GM12878 (cell line): ENCODE measurements at regions not wholly inside any gene's neighbourhood (a gene's known extent, or its start where the extent isn't known, plus 50 kb on each side); places are given as distances from the start of the nearest gene placed in this dataset.

Source experiments
- ATAC-seq: fragments of 200-7000 bp; cut with Tn5 transposase; 3 replicates; pipeline ENCODE4 v1.9.1; 2020; ENCODE audit warnings: mild to moderate bottlenecking, moderate library complexity
- BruUV-seq: library from RNA; stranded (reverse); fragments of 400-500 nt; replicated peaks from 2 replicates; lab custom pipeline; 2021; lab: Mats Ljungman, UMichigan
- CTCF ChIA-PET: fragments of 300-600 bp; sonication (Branson Sonifier 250); formaldehyde crosslinking; extraction: SDS; loops from one replicate; lab custom pipeline; 2021; ENCODE audit warnings: inconsistent platforms; lab: Yijun Ruan, JAX
- POLR2A ChIA-PET: fragments of 350-600 bp; formaldehyde crosslinking; extraction: SDS; loops from one replicate; lab custom pipeline; 2021; ENCODE audit warnings: inconsistent platforms; lab: Charles Lee
- RAD21 ChIA-PET: fragments of 300-600 bp; sonication (Branson Sonifier 250); formaldehyde crosslinking; loops from one replicate; lab custom pipeline; 2023; ENCODE audit warnings: antibody characterized with exemption; ENCODE audit not compliant: unreplicated experiment; lab: Charles Lee
- SMC1A ChIA-PET: fragments of 300-600 bp; sonication (Branson Sonifier 250); formaldehyde crosslinking; loops from one replicate; lab custom pipeline; 2023; ENCODE audit not compliant: unreplicated experiment, uncharacterized antibody; lab: Charles Lee
- DNase-seq: peaks from one replicate; pipeline ENCODE4 v3.0.0-alpha.2; 2011; ENCODE audit warnings: low read depth, low spot score
- FAIRE-seq: peaks from 3 replicates; lab custom pipeline; 2011; peaks lifted over from hg19 to GRCh38; lab: Jason Lieb, UNC
- H2AFZ ChIP-seq: 2 replicates; pipeline ENCODE4 v1.6.0; 2011; ENCODE audit warnings: low read depth, low read length, control low read depth; ENCODE audit not compliant: control insufficient read depth
- H3K27ac ChIP-seq: 2 replicates; pipeline ENCODE4 v1.5.1; 2011; ENCODE audit warnings: control low read depth; ENCODE audit not compliant: control insufficient read depth, insufficient read depth
- H3K27me3 ChIP-seq, 2 experiments: replicated peaks in 1 of 2; 2 replicates each; pipeline versions ENCODE4 v1.6.0 to v1.6.1; 2011; ENCODE audit warnings: low read length in 1 of 2; ENCODE audit not compliant: control insufficient read depth in 2 of 2, insufficient read depth in 2 of 2
- H3K36me3 ChIP-seq, 2 experiments: 2 replicates each; pipeline ENCODE4 v1.5.1; 2011; ENCODE audit warnings: low read length in 1 of 2; ENCODE audit not compliant: control insufficient read depth in 2 of 2, insufficient read depth in 2 of 2
- H3K4me1 ChIP-seq: 2 replicates; pipeline ENCODE4 v1.6.1; 2011; ENCODE audit warnings: mild to moderate bottlenecking, low read length, moderate library complexity, mixed read lengths; ENCODE audit not compliant: control insufficient read depth, insufficient read depth
- H3K4me2 ChIP-seq: 2 replicates; pipeline ENCODE4 v1.6.0; 2011; ENCODE audit warnings: control low read depth; ENCODE audit not compliant: control insufficient read depth, insufficient read depth
- H3K4me3 ChIP-seq: fragments of 200-600 bp; sonication (generic); 2 replicates; pipeline ENCODE4 v1.5.1; 2016
- H3K79me2 ChIP-seq: 2 replicates; pipeline ENCODE4 v1.6.0; 2011; ENCODE audit warnings: low read length; ENCODE audit not compliant: control insufficient read depth, insufficient read depth
- H3K9ac ChIP-seq: 2 replicates; pipeline ENCODE4 v1.8.0; 2011; ENCODE audit warnings: low read length, control low read depth, mixed read lengths; ENCODE audit not compliant: control insufficient read depth, insufficient read depth
- H3K9me3 ChIP-seq: replicated peaks from 3 replicates; pipeline ENCODE4 v1.5.1; 2011; ENCODE audit warnings: mild to moderate bottlenecking, low read length; ENCODE audit not compliant: control insufficient read depth, insufficient read depth
- H4K20me1 ChIP-seq: 2 replicates; pipeline ENCODE4 v1.6.0; 2011; ENCODE audit not compliant: control insufficient read depth, insufficient read depth
- CREM ChIP-seq: IDR thresholded peaks from 2 replicates; pipeline ENCODE4 v1.6.1; 2014; ENCODE audit warnings: antibody characterized with exemption, low read depth
- ETV6 ChIP-seq, 2 experiments: fragments of 450-650 bp in 1 of 2; IDR thresholded peaks in 1 of 2; conservative IDR thresholded peaks in 1 of 2; 2 replicates each; pipeline ENCODE4 v1.6.1; 2014; ENCODE audit warnings: antibody characterized with exemption in 1 of 2, borderline replicate concordance in 1 of 2, low read depth in 1 of 2, mild to moderate bottlenecking in 1 of 2, moderate library complexity in 1 of 2
- MEF2A ChIP-seq: IDR thresholded peaks from 2 replicates; pipeline ENCODE4 v1.6.1; 2011; ENCODE audit warnings: low read depth, mild to moderate bottlenecking, low read length, moderate library complexity; ENCODE audit not compliant: insufficient read depth
- MTA3 ChIP-seq: IDR thresholded peaks from 2 replicates; pipeline ENCODE4 v1.6.1; 2012; ENCODE audit warnings: low read length, inconsistent platforms, borderline replicate concordance
- NFIC ChIP-seq: IDR thresholded peaks from 2 replicates; pipeline ENCODE4 v1.6.1; 2012; ENCODE audit warnings: low read depth, mild to moderate bottlenecking, inconsistent platforms, low read length, moderate library complexity
- TBL1XR1 ChIP-seq: IDR thresholded peaks from 2 replicates; pipeline ENCODE4 v1.6.1; 2012; ENCODE audit warnings: low read depth, low read length, improper control_type of control experiment
- ZNF217 ChIP-seq: fragments of 450-650 bp; IDR thresholded peaks from 2 replicates; pipeline ENCODE4 v1.6.1; 2017; ENCODE audit warnings: antibody characterized with exemption, mild to moderate bottlenecking
- WGBS: methylation state at CpG from one replicate; pipeline ENCODE4 v1.1.6; 2016; ENCODE audit warnings: low lambda C conversion rate; ENCODE audit not compliant: insufficient replicate concordance, insufficient coverage; ENCODE audit errors: missing lambda C conversion rate; 5-methylcytosine and 5-hydroxymethylcytosine counted together
- in situ Hi-C: fragments of 300-500 bp; cut with MboI; formaldehyde crosslinking; loops from 9 replicates; pipeline ENCODE4 v1.14.3; 2018; ENCODE audit warnings: mixed read lengths
- intact Hi-C: fragments of 100-400 bp; cut with micrococcal nuclease; formaldehyde crosslinking; loops from one replicate; pipeline ENCODE4 v1.14.2; 2022; ENCODE audit not compliant: unreplicated experiment

DNA sequence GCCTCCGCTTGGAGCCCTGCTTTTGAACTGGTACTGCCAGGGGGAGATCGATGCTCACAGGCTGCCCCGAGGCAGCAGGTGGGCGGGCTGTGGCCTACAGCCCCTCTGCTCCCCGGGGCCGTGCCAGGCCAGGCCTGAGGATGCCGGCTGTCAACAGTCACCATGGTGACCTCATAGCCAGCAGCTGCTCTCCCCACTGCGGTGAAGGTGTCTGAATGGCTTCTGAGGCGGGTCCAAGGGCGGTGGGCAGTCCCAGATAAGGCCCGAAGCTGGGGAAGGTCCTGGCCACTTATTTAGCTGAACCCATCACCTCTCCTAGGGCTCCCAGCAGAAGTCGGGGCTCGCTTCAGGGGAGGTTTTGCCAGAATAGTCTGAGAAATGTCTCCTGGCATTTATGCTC is 179.3 kb downstream of the ARHGAP12 start:
- Histone ChIP-seq H3K9ac (no peak overlapping the region), H3K4me3 (no peak overlapping the region), H3K4me1 (no peaks in the 10 kb centered on the region; the same call in 1 of the 2 replicates), H3K79me2 (no peaks in the 10 kb centered on the region), H3K36me3 (no peaks in the 10 kb centered on the region), H3K4me2 (no peak overlapping the region), H3K27ac (no peak overlapping the region)
- in situ Hi-C loops = no loop called here
- ChIA-PET POLR2A (no interaction called here), SMC1A (interaction anchor here (1.9 kb wide), 1 partner anchor 11 kb away, joined by 5 read pairs; no protein-coding TSS in a partner anchor)
- BruUV-seq = no TSS peak
- no peak for TF ChIP-seq ZNF217
- no peak for TF ChIP-seq MTA3
- TF ChIP-seq TBL1XR1 = no peak
- no peak for TF ChIP-seq MEF2A
- TF ChIP-seq, all 136 proteins: peak for 0
- ChIA-PET RAD21 (interaction anchor here (0.9 kb wide), 1 partner anchor 11 kb away, joined by 4 read pairs; no protein-coding TSS in a partner anchor), CTCF (no interaction called here)
- WGBS = 66% methylated on average over 13 of the region's 13 CpGs
- FAIRE-seq = no peak
- DNase-seq = no peak
- H3K27me3 ChIP-seq = no peaks in the 10 kb centered on the region
- intact Hi-C loops = no loop called here
- no peaks in the 10 kb centered on the region for H3K9me3 ChIP-seq
- H2AFZ ChIP-seq = no peak overlapping the region
- no peak for ATAC-seq
- H4K20me1 ChIP-seq = no peaks in the 10 kb centered on the region

DNA sequence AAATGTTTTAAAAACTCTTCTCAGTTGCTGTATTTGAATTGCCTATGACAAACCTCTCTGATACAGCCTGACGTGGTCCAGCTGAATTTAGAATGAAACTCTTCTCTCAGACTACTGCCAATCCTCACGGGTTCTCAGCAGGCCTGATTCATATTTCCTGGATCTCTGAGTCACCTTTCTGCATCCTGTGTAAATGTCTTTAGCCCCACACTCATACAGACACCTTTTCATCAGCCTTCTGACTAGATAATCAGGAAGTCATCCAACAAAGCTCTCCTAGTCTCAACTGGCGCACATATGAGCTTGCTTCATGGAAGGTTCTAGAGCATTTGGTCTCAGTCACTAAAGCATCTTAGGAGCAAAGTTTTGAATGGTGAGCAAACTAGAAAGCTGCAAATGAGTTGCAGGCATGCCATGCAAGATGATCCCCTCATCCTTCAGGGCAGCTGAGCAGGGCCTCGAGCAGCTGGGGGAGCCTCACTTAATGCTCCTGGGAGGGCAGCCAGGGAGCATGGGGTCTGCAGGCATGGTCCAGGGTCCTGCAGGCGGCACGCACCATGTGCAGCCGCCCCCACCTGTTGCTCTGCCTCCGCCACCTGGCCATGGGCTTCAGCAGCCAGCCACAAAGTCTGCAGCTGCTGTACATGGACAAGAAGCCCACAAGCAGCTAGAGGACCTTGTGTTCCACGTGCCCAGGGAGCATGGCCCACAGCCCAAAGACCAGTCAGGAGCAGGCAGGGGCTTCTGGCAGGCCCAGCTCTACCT is 182.8 kb downstream of the ARHGAP12 start:
- FAIRE-seq = peak; percentile 62
- WGBS = 31% methylated on average over 9 of the region's 9 CpGs
- intact Hi-C loops = no loop called here

More for the DNA sequence above, 182.8 kb downstream of the ARHGAP12 start:
- H3K4me2 ChIP-seq = no peak overlapping the region
- H3K9ac ChIP-seq = no peak overlapping the region
- CTCF ChIA-PET = no interaction called here
- ATAC-seq = no peak
- in situ Hi-C loops = no loop called here
- H2AFZ ChIP-seq = no peak overlapping the region; the same call in 1 of the 2 replicates
- no peak for TF ChIP-seq NFIC
- no peak for TF ChIP-seq ETV6 (conservative IDR thresholded peaks at IDR 0.05 in 1 of 2, IDR thresholded peaks at IDR 0.05 in 1 of 2; ENCODE audit: borderline replicate concordance in 1 of 2, low read depth in 1 of 2)
- no peak for TF ChIP-seq CREM
- TF ChIP-seq, all 136 proteins: peak for 0
- Histone ChIP-seq H3K27me3 (no peaks in the 10 kb centered on the region), H3K4me1 (no peaks in the 10 kb centered on the region; the same call in 1 of the 2 replicates), H3K27ac (no peak overlapping the region), H3K79me2 (no peaks in the 10 kb centered on the region), H4K20me1 (no peaks in the 10 kb centered on the region), H3K4me3 (no peak overlapping the region), H3K36me3 (no peaks in the 10 kb centered on the region), H3K9me3 (no peaks in the 10 kb centered on the region; the same call in 2 of the 3 replicates)
- RAD21 ChIA-PET = no interaction called here
- BruUV-seq = no TSS peak
- POLR2A ChIA-PET = no interaction called here
- SMC1A ChIA-PET = interaction anchor here (0.5 to 1.1 kb wide), 2 partner anchors 36 to 72 kb away, joined by 3 read pairs; no protein-coding TSS in a partner anchor
- DNase-seq = no peak
